H1 (cell line): ENCODE measurements at regions not wholly inside any gene's neighbourhood (a gene's known extent, or its start where the extent isn't known, plus 50 kb on each side); places are given as distances from the start of the nearest gene placed in this dataset.

Experiments
- CTCF ChIA-PET: fragments of 300-600 bp; sonication (Branson Sonifier 250); formaldehyde crosslinking; loops from one replicate; lab custom pipeline; 2021; ENCODE audit not compliant: partially characterized antibody; lab: Charles Lee
- POLR2A ChIA-PET: fragments of 300-600 bp; sonication (Branson Sonifier 250); formaldehyde crosslinking; loops from one replicate; lab custom pipeline; 2021; ENCODE audit warnings: inconsistent platforms; ENCODE audit not compliant: partially characterized antibody; lab: Charles Lee
- DNase-seq, 2 experiments: peaks; one replicate each; pipeline versions ENCODE4 v3.0.0 to v3.0.0-alpha.2; 2010 to 2022; ENCODE audit warnings: low spot score in 2 of 2, low read depth in 1 of 2, mixed read lengths in 1 of 2
- FAIRE-seq: peaks from 2 replicates; lab custom pipeline; 2011; peaks lifted over from hg19 to GRCh38; lab: Jason Lieb, UNC
- H2AFZ ChIP-seq: 2 replicates; pipeline ENCODE4 v1.8.1; 2012; ENCODE audit warnings: low read length, inconsistent platforms
- H2AK5ac ChIP-seq: 2 replicates; pipeline ENCODE4 v1.6.1; 2013; ENCODE audit warnings: low read depth, low read length
- H2BK120ac ChIP-seq: replicated peaks from 2 replicates; pipeline ENCODE3; 2013; ENCODE audit warnings: low read depth, low read length, inconsistent platforms
- H2BK12ac ChIP-seq: 2 replicates; pipeline ENCODE4 v1.6.1; 2013; ENCODE audit warnings: low read depth, low read length
- H2BK15ac ChIP-seq: 2 replicates; pipeline ENCODE4 v1.6.1; 2013; ENCODE audit warnings: low read length
- H2BK20ac ChIP-seq: 2 replicates; pipeline ENCODE4 v1.6.1; 2013; ENCODE audit warnings: low read length
- H2BK5ac ChIP-seq: 2 replicates; pipeline ENCODE4 v1.6.1; 2013; ENCODE audit warnings: low read depth, low read length
- H3K14ac ChIP-seq: 2 replicates; pipeline ENCODE4 v1.6.1; 2013; ENCODE audit warnings: inconsistent platforms; ENCODE audit not compliant: insufficient read length
- H3K18ac ChIP-seq: 2 replicates; pipeline ENCODE4 v1.6.1; 2013; ENCODE audit warnings: low read length; ENCODE audit errors: extremely low read depth
- H3K23ac ChIP-seq: 2 replicates; pipeline ENCODE4 v1.6.1; 2013; ENCODE audit warnings: inconsistent platforms; ENCODE audit not compliant: insufficient read length
- H3K23me2 ChIP-seq: 2 replicates; pipeline ENCODE4 v1.6.1; 2013; ENCODE audit warnings: low read depth, low read length
- H3K27ac ChIP-seq: 2 replicates; pipeline ENCODE4 v1.6.1; 2011; ENCODE audit warnings: low read depth, low read length, inconsistent platforms
- H3K27me3 ChIP-seq, 4 experiments: replicated peaks in 1 of 4; 1 replicate in 1 of 4; 2 replicates in 3 of 4; pipeline versions ENCODE4 v1.6.1 to v1.8.1; 2011 to 2013; ENCODE audit warnings: low read length in 3 of 4, mild to moderate bottlenecking in 3 of 4, inconsistent platforms in 2 of 4, mixed read lengths in 2 of 4, moderate library complexity in 1 of 4; ENCODE audit not compliant: control insufficient read depth in 3 of 4, insufficient read depth in 3 of 4; ENCODE audit errors: extremely low read depth in 1 of 4
- H3K36me3 ChIP-seq, 4 experiments: 2 replicates each; pipeline versions ENCODE4 v1.6.1 to v1.8.1; 2011 to 2013; ENCODE audit warnings: mild to moderate bottlenecking in 4 of 4, low read length in 3 of 4, moderate library complexity in 2 of 4, control low read depth in 1 of 4, inconsistent platforms in 1 of 4; ENCODE audit not compliant: insufficient read depth in 4 of 4, control insufficient read depth in 2 of 4
- H3K4ac ChIP-seq: replicated peaks from 2 replicates; pipeline ENCODE3; 2013; ENCODE audit warnings: low read length, low read depth, mixed read lengths, inconsistent platforms; ENCODE audit not compliant: insufficient read length
- H3K4me1 ChIP-seq, 4 experiments: replicated peaks in 1 of 4; 1 replicate in 1 of 4; 2 replicates in 3 of 4; pipeline versions ENCODE4 v1.6.1 to v1.8.1; 2011 to 2013; ENCODE audit warnings: low read length in 3 of 4, inconsistent platforms in 2 of 4, mixed read lengths in 1 of 4; ENCODE audit not compliant: insufficient read depth in 4 of 4, control insufficient read depth in 3 of 4
- H3K4me2 ChIP-seq, 2 experiments: 2 replicates each; pipeline versions ENCODE4 v1.6.1 to v1.8.1; 2011 to 2013; ENCODE audit warnings: low read depth in 2 of 2, low read length in 2 of 2, control low read depth in 1 of 2, inconsistent platforms in 1 of 2, mild to moderate bottlenecking in 1 of 2; ENCODE audit not compliant: insufficient read depth in 1 of 2
- H3K4me3 ChIP-seq, 4 experiments: fragments of 200-600, 300-600 bp in 1 of 4; sonication (generic), shearing (Covaris generic), sonication (Bioruptor Twin) in 1 of 4; 2 replicates each; pipeline versions ENCODE4 v1.5.1 to v1.8.1; 2011 to 2016; ENCODE audit warnings: low read length in 4 of 4, low read depth in 3 of 4, control low read depth in 2 of 4, inconsistent platforms in 2 of 4, mild to moderate bottlenecking in 2 of 4, mixed read lengths in 1 of 4, moderate library complexity in 1 of 4; ENCODE audit not compliant: insufficient read depth in 2 of 4; ENCODE audit errors: extremely low read depth in 1 of 4
- H3K56ac ChIP-seq: replicated peaks from 2 replicates; pipeline ENCODE3; 2013; ENCODE audit warnings: low read depth, mild to moderate bottlenecking, mixed read lengths, low read length, inconsistent platforms; ENCODE audit not compliant: insufficient read length
- H3K79me1 ChIP-seq: 2 replicates; pipeline ENCODE4 v1.6.1; 2013; ENCODE audit warnings: low read depth, low read length, control low read depth
- H3K79me2 ChIP-seq, 2 experiments: 2 replicates each; pipeline versions ENCODE4 v1.6.1 to v1.8.1; 2012 to 2013; ENCODE audit warnings: low read length in 2 of 2, mild to moderate bottlenecking in 2 of 2, inconsistent platforms in 1 of 2; ENCODE audit not compliant: insufficient read depth in 2 of 2, control insufficient read depth in 1 of 2
- H3K9ac ChIP-seq, 4 experiments: replicated peaks in 1 of 4; 1 replicate in 1 of 4; 2 replicates in 3 of 4; pipeline versions ENCODE4 v1.6.1 to v1.8.1; 2011 to 2013; ENCODE audit warnings: low read depth in 3 of 4, low read length in 3 of 4, control low read depth in 2 of 4, mild to moderate bottlenecking in 2 of 4, moderate library complexity in 2 of 4, inconsistent platforms in 1 of 4; ENCODE audit errors: extremely low read depth in 1 of 4
- H3K9me3 ChIP-seq, 2 experiments: 2 replicates each; pipeline versions ENCODE4 v1.6.1 to v1.8.1; 2012 to 2013; ENCODE audit warnings: mild to moderate bottlenecking in 2 of 2, moderate library complexity in 2 of 2, control low read depth in 1 of 2, inconsistent platforms in 1 of 2, low read depth in 1 of 2, low read length in 1 of 2, mixed read lengths in 1 of 2; ENCODE audit not compliant: insufficient read depth in 2 of 2
- H4K20me1 ChIP-seq, 2 experiments: replicated peaks in 1 of 2; 2 replicates each; pipeline versions ENCODE3 to v1.8.1; 2011 to 2013; ENCODE audit warnings: inconsistent platforms in 2 of 2, low read length in 2 of 2, mild to moderate bottlenecking in 1 of 2; ENCODE audit not compliant: insufficient read depth in 2 of 2, control insufficient read depth in 1 of 2
- H4K5ac ChIP-seq: 2 replicates; pipeline ENCODE4 v1.6.1; 2013; ENCODE audit warnings: low read length, low read depth, mixed read lengths, inconsistent platforms; ENCODE audit not compliant: insufficient read length
- H4K8ac ChIP-seq: 2 replicates; pipeline ENCODE4 v1.8.0; 2013; ENCODE audit warnings: mild to moderate bottlenecking, moderate library complexity, low read length, inconsistent platforms; ENCODE audit not compliant: insufficient read depth; ENCODE audit errors: extremely low read depth
- H4K91ac ChIP-seq: replicated peaks from 2 replicates; pipeline ENCODE3; 2013; ENCODE audit warnings: low read length, mixed read lengths, inconsistent platforms; ENCODE audit not compliant: insufficient read length
- FOSL1 ChIP-seq: IDR thresholded peaks from 2 replicates; pipeline ENCODE4 v1.6.1; 2011; ENCODE audit warnings: mild to moderate bottlenecking, low read depth, low read length, moderate library complexity; ENCODE audit not compliant: insufficient read depth
- GABPA ChIP-seq: IDR thresholded peaks from 2 replicates; pipeline ENCODE4 v1.6.1; 2011; ENCODE audit warnings: mild to moderate bottlenecking, low read length, moderate library complexity, borderline replicate concordance; ENCODE audit not compliant: insufficient read depth
- KDM5A ChIP-seq: fragments of 200-600 bp; IDR thresholded peaks from 2 replicates; pipeline ENCODE4 v1.7.1; 2012; ENCODE audit warnings: mild to moderate bottlenecking, low read length, inconsistent platforms, mixed read lengths
- PHF8 ChIP-seq: fragments of 200-600 bp; sonication (generic); conservative IDR thresholded peaks from 2 replicates; pipeline ENCODE4 v1.7.1; 2012; ENCODE audit warnings: low read depth, mild to moderate bottlenecking, inconsistent platforms, low read length, moderate library complexity
- SIN3A ChIP-seq, 2 experiments: IDR thresholded peaks in 1 of 2; conservative IDR thresholded peaks in 1 of 2; 2 replicates each; pipeline ENCODE4 v1.6.1; 2011 to 2012; ENCODE audit warnings: low read length in 2 of 2, improper control_type of control experiment in 1 of 2, low read depth in 1 of 2, mild to moderate bottlenecking in 1 of 2
- ZNF274 ChIP-seq: IDR thresholded peaks from 2 replicates; pipeline ENCODE4 v1.7.0; 2012; ENCODE audit warnings: low read length, borderline replicate concordance; ENCODE audit errors: extremely low read depth
- WGBS, 2 experiments: shearing (Covaris generic) in 1 of 2; methylation state at CpG; one replicate each; pipeline versions ENCODE4 v1.1.6 to v1.1.7; 2013 to 2015; ENCODE audit warnings: low lambda C conversion rate in 2 of 2, mixed read lengths in 2 of 2, inconsistent platforms in 1 of 2, low coverage in 1 of 2, missing lambda C conversion rate in 1 of 2; ENCODE audit not compliant: insufficient replicate concordance in 2 of 2, insufficient coverage in 1 of 2, insufficient read length in 1 of 2; ENCODE audit errors: extremely low coverage in 1 of 2, missing lambda C conversion rate in 1 of 2; 5-methylcytosine and 5-hydroxymethylcytosine counted together

DNA sequence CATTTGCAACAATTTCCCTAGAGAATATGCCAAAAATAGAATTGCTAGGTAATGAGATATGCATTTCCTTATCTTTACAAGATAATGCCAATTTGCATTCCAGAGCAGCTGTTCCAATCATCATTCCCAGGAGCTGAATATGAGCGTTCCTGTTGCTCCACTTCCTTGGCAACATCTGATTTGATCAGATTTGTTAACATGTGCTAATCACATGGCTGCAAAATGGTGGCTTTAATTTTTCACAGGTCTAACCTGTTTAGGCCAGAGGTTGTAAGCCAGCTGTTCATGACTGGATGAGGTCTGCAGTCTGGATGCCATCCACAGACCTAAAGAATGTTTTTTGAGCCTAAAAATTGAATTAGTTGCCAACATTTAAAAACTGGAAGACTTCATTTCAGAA, 220.7 kb upstream of the IL12B start:
- H3K23ac ChIP-seq = no peak overlapping the region
- POLR2A ChIA-PET = no interaction called here
- H2AK5ac ChIP-seq = no peak overlapping the region

More for the DNA sequence above, 220.7 kb upstream of the IL12B start:
- Histone ChIP-seq H3K4me2 (no peak overlapping the region), H2BK20ac (no peak overlapping the region), H4K91ac (no peak overlapping the region), H3K23me2 (no peaks in the 10 kb centered on the region), H3K4me1 (no peaks in the 10 kb centered on the region), H3K9me3 (peaks cover 2 to 4% of the 10 kb centered on the region in 2 experiments; a peak in 1 of 4 replicates), H3K9ac (no peak overlapping the region), H4K5ac (no peak overlapping the region), H3K18ac (no peak overlapping the region), H4K20me1 (no peaks in the 10 kb centered on the region), H4K8ac (no peak overlapping the region), H2BK120ac (no peak overlapping the region), H2AFZ (no peak overlapping the region), H3K79me2 (no peaks in the 10 kb centered on the region), H3K14ac (no peak overlapping the region), H3K27me3 (no peaks in the 10 kb centered on the region), H3K4me3 (no peak overlapping the region), H2BK15ac (no peak overlapping the region), H2BK12ac (no peak overlapping the region), H3K36me3 (no peaks in the 10 kb centered on the region), H3K4ac (no peak overlapping the region), H3K79me1 (no peaks in the 10 kb centered on the region), H3K27ac (no peak overlapping the region), H2BK5ac (no peak overlapping the region), H3K56ac (no peak overlapping the region)
- DNase-seq (no peak), FAIRE-seq (no peak)
- no peak for TF ChIP-seq ZNF274
- TF ChIP-seq KDM5A = no peak
- TF ChIP-seq SIN3A (conservative IDR thresholded peaks at IDR 0.05 in 1 of 2, IDR thresholded peaks at IDR 0.05 in 1 of 2; ENCODE audit: low read depth in 1 of 2, low read length in 2 of 2) = no peak
- TF ChIP-seq FOSL1 = no peak
- TF ChIP-seq GABPA = no peak
- TF ChIP-seq PHF8 = no peak
- CTCF ChIA-PET = interaction anchor here (1.5 kb wide), 1 partner anchor 109 kb away, joined by 3 read pairs; no protein-coding TSS in a partner anchor
- WGBS, 2 experiments = 90% methylated on average over 1 of the region's 1 CpG; no CpG with 5 or more reads in 1 of the 2 experiments
